Activated T-helper 1 cell treated with anti-CD3 and anti-CD28 coated beads, Interleukin-12 subunit alpha, Interleukin-12 subunit beta, Interleukin-2, Interleukin-4 antibody, amounts not matched to agents 30 ng/mL and 10 ng/mL and 1 ng/mL, durations not matched to agents 14 hours and 24 hours and 36 hours (primary cell): ENCODE measurements at regions not wholly inside any gene's neighbourhood (a gene's known extent, or its start where the extent isn't known, plus 50 kb on each side); places are given as distances from the start of the nearest gene placed in this dataset.
"Not testable (repeated sequence)": the region's sequence is repeated elsewhere in the genome, so short reads cannot be mapped to it uniquely, and the experiment has no call there.

Experiments
- DNase-seq: peaks from one replicate; pipeline ENCODE4 v3.0.0; 2021; ENCODE audit warnings: low spot score
- H3K27ac Mint-ChIP-seq: one replicate; pipeline ENCODE4 v1.8.0; 2021; ENCODE audit warnings: mild to moderate bottlenecking, mixed read lengths
- H3K27me3 Mint-ChIP-seq: one replicate; pipeline ENCODE4 v1.8.0; 2022; ENCODE audit warnings: mild to moderate bottlenecking, moderate library complexity, mixed read lengths; ENCODE audit not compliant: insufficient read depth
- H3K36me3 Mint-ChIP-seq: one replicate; pipeline ENCODE4 v1.8.0; 2021; ENCODE audit warnings: low read depth, mixed read lengths
- H3K4me1 Mint-ChIP-seq: one replicate; pipeline ENCODE4 v1.8.0; 2021; ENCODE audit warnings: low read depth, mixed read lengths
- H3K4me3 Mint-ChIP-seq: one replicate; pipeline ENCODE4 v1.8.0; 2021; ENCODE audit warnings: mild to moderate bottlenecking, moderate library complexity, mixed read lengths
- H3K9me3 Mint-ChIP-seq: one replicate; pipeline ENCODE4 v1.8.0; 2021; ENCODE audit warnings: mixed read lengths
- intact Hi-C: fragments of 100-400 bp; cut with micrococcal nuclease; formaldehyde crosslinking; loops from one replicate; pipeline ENCODE4 v1.15.1; 2024

DNA sequence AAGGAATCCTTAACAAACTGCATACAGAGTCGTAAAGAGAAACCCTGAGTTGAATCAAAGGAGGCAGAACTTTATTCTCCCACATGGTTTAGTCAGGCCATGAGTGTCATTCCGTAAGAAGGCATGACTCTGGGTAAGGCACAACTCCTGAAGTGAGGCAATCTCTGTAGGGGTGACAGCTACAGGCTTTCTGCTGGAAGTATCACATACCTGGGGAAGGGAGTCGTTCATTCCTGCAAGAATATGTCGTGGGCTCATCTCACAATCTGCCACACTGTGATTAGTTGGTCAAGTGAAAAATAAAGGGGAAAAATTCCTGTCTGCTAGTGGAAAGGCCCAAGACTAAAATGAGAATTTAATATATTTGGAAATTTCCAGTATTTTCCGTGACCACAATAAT is 392.6 kb downstream of the POM121L12 start:
- DNase-seq = no peak
- Mint-ChIP-seq H3K27ac (no peak overlapping the region), H3K27me3 (no peaks in the 10 kb centered on the region), H3K4me1 (no peaks in the 10 kb centered on the region), H3K9me3 (peaks cover 18% of the 10 kb centered on the region), H3K4me3 (no peak overlapping the region), H3K36me3 (no peaks in the 10 kb centered on the region)
- intact Hi-C loops = no loop called here

DNA sequence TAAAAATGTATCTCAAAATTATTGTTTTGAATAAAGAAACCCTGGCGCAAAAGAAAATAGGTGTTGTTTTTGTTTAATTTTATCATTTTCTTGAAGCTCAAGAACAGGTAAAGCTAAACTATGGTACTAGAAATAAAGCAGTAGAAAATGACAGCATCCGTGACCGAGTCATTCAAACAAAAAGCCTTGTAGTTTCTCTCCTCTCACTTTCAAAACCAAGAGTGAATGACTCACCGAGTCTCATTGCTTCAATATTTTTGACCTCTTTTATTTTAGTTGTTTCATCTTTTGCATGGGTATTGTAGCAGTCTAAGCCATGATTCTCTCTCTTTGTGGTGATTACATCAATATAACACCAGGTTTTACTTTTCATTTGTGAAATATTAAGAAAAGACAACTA is 396.5 kb downstream of the POM121L12 start:
- no peak for DNase-seq
- Mint-ChIP-seq H3K4me3 (no peak overlapping the region), H3K4me1 (no peaks in the 10 kb centered on the region), H3K9me3 (peaks cover 12% of the 10 kb centered on the region), H3K27me3 (no peaks in the 10 kb centered on the region), H3K36me3 (no peaks in the 10 kb centered on the region), H3K27ac (no peak overlapping the region)
- intact Hi-C loops = no loop called here

DNA sequence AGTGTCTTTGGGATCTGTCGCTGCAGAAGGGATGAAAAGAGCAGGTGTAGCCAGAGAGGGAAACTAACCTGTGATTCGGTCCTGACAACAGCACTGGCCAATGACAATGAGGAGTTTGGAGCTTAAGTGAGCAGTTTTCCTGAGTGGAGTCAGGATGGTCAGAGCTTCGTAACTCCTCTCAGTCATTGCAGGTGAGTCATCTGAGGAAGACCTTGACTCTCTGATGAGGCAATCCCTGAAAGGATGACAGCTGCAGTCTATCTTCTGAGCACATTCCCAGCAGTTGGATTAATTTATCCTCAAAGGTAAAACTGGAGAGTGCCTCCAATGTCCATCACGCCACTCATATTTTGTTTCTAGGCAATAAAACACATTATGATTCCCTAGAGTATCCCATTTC is 401.9 kb downstream of the POM121L12 start:
- intact Hi-C loops = no loop called here
- no peak for DNase-seq
- no peaks in the 10 kb centered on the region for H3K36me3 Mint-ChIP-seq
- H3K4me3 Mint-ChIP-seq = no peak overlapping the region
- no peaks in the 10 kb centered on the region for H3K4me1 Mint-ChIP-seq
- no peaks in the 10 kb centered on the region for H3K27me3 Mint-ChIP-seq
- H3K9me3 Mint-ChIP-seq = peaks cover 11% of the 10 kb centered on the region
- H3K27ac Mint-ChIP-seq = no peak overlapping the region

DNA sequence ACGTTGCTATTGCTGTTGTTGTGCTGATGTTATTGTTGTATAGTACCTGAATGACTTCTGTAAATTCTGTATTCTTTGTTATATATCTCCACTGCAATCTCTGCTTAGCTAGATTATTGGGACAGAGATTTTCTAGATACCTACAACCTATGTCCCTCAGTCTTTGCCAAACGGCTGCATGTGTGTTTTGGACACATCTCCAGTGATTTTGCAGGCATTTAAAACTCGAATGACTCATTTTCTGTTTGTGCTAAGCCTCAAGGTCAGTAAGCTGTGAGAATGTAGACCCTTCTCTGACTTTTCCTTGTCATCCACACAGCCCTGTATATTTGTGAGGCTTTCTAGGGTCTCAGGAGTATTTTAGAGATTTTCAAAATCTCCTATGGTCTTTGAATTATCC is 410.7 kb downstream of the POM121L12 start:
- Mint-ChIP-seq H3K4me3 (no peak overlapping the region), H3K27ac (no peak overlapping the region), H3K36me3 (no peaks in the 10 kb centered on the region), H3K4me1 (no peaks in the 10 kb centered on the region), H3K9me3 (peaks cover 10% of the 10 kb centered on the region), H3K27me3 (no peaks in the 10 kb centered on the region)
- intact Hi-C loops = no loop called here
- no peak for DNase-seq

DNA sequence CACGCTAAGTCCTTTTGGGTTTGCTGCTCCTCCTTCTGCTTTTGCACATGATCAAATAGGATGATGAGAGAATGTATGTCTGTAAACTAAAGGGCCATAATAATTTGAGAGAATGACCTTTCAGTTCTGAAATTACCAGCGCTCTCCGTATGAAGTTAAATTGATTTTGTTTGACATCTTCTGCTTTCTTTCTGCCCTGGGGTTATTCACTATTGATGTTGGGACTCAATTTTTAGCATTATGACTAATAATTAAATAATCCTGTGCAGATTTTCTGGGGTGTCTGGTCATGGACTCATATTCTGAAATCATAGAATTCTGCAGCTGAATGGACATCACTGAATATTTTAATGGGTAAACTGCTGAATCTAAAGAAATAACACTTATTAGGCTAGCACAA is 423.2 kb downstream of the POM121L12 start:
- no peak for DNase-seq
- Mint-ChIP-seq H3K4me3 (no peak overlapping the region), H3K27me3 (no peaks in the 10 kb centered on the region), H3K9me3 (peaks cover 17% of the 10 kb centered on the region), H3K4me1 (no peaks in the 10 kb centered on the region), H3K36me3 (no peaks in the 10 kb centered on the region), H3K27ac (no peak overlapping the region)
- intact Hi-C loops = no loop called here

DNA sequence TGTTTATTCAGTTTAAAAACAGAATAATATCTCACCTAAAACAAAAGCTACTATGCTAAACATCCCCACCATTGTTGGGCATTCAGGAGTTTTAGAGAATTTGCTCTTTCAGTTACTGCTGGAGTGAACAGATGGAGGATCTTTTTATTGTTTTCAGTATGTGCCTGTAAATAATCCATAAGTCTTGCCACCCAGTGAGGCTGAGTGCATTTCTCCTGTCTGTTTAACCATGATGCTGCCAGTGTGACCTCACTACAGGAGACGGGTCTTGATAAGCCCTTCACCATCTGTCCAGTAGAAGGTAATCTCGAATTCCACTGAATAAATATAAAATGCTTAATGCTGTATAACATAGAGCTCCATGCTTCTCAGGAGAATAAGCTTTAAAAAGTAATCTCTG is 430.9 kb downstream of the POM121L12 start:
- H3K27me3 Mint-ChIP-seq = no peaks in the 10 kb centered on the region
- no peak overlapping the region for H3K4me3 Mint-ChIP-seq
- H3K4me1 Mint-ChIP-seq = no peaks in the 10 kb centered on the region
- intact Hi-C loops = no loop called here
- peaks cover 29% of the 10 kb centered on the region for H3K9me3 Mint-ChIP-seq
- no peak overlapping the region for H3K27ac Mint-ChIP-seq
- H3K36me3 Mint-ChIP-seq = no peaks in the 10 kb centered on the region
- no peak for DNase-seq

DNA sequence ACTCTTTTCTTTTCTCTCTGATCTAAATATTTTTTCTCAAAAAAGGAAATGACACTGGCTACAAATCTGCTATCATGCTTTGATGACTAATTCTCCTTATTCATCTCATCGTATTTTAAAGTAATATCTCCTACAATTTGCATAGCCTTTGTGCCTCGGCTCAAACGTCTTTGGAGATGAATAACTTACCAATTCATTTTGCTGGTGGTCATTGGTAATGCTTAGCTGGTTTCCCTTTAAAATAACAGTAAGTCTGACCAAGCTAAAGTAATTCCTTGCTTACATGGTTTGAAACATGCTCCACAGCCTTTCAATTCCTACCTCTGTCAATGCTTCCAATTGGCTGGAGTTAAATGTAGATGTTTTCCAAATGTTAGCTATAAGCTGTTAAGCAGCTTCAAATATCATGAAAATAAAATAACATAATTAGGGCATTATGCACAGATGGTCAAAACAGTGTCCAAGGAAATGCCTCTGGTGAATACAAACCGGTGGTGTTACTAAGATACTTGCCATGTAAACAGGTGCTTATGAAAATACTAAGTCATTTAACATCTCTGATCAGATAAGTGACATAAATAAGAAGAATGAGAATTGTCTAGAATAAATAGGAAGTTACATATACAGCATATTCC is 435.0 kb downstream of the POM121L12 start:
- no peaks in the 10 kb centered on the region for H3K36me3 Mint-ChIP-seq
- H3K9me3 Mint-ChIP-seq = peaks cover 15% of the 10 kb centered on the region
- no peak overlapping the region for H3K27ac Mint-ChIP-seq
- no peak overlapping the region for H3K4me3 Mint-ChIP-seq
- H3K4me1 Mint-ChIP-seq = no peaks in the 10 kb centered on the region
- H3K27me3 Mint-ChIP-seq = no peaks in the 10 kb centered on the region
- intact Hi-C loops = no loop called here
- no peak for DNase-seq

DNA sequence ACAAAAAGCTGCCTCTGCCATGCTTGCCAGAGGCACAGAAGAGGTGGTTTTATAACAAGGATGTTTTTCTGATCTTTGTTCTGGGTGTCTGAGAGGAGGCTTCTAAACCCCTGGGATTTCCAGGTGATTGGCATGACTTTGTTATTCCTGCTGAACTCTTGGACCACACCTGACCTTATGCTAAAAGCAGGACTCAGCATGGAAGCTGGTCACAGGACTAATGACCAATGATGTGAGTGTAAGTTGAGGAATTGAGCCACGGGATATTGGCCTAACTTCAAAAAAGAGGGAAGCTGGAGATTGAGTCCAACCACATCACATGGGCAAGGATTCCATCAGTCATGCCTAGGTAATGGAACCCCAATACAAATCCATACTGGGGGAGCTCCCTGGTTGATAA is 437.9 kb downstream of the POM121L12 start:
- Mint-ChIP-seq H3K27me3 (no peaks in the 10 kb centered on the region), H3K4me1 (no peaks in the 10 kb centered on the region), H3K36me3 (no peaks in the 10 kb centered on the region), H3K9me3 (peaks cover 14% of the 10 kb centered on the region), H3K27ac (no peak overlapping the region), H3K4me3 (no peak overlapping the region)
- intact Hi-C loops = no loop called here
- no peak for DNase-seq

DNA sequence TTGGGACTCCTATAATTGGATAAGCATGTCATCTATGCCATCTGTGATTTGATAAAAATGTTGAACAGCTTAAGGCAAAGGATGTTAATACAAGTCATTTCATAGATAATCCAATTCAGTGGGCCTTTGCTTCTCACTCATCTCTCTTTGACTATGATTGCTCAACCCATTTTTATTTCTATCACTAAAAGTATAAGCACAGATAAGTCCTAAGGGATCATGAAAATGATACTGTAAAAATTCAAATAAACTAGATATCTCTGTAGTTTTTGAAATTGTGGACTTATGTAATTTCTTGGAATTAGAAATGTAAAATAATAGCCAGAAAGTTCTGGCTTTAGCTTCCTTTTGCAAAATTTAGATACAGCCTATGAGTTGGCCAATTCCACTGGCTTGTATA is 440.3 kb downstream of the POM121L12 start:
- Mint-ChIP-seq H3K9me3 (peaks cover 10% of the 10 kb centered on the region), H3K4me3 (no peak overlapping the region), H3K27ac (no peak overlapping the region), H3K4me1 (no peaks in the 10 kb centered on the region), H3K36me3 (no peaks in the 10 kb centered on the region), H3K27me3 (no peaks in the 10 kb centered on the region)
- DNase-seq = no peak
- intact Hi-C loops = no loop called here

DNA sequence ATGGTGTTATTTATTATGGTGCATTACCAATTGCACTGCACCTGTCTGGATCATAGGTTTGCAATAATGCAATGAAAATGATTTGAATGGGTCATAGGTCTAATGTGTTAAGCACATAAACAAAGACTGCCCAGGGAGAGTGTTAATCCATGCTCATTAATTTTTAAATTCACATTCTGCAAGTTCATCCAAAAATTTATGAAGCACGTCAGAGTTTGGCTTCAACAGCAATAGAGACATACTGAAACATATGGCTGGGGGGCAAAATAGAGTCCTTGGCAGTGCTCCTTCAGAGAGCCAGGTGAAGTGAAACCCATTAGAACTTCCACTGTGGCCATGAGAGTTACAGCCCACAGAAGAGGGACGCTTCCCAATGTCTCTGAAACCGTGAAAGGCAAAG is 441.1 kb downstream of the POM121L12 start:
- DNase-seq = no peak
- Mint-ChIP-seq H3K4me1 (no peaks in the 10 kb centered on the region), H3K27me3 (no peaks in the 10 kb centered on the region), H3K9me3 (peaks cover 10% of the 10 kb centered on the region), H3K4me3 (no peak overlapping the region), H3K27ac (no peak overlapping the region), H3K36me3 (no peaks in the 10 kb centered on the region)
- intact Hi-C loops = no loop called here

DNA sequence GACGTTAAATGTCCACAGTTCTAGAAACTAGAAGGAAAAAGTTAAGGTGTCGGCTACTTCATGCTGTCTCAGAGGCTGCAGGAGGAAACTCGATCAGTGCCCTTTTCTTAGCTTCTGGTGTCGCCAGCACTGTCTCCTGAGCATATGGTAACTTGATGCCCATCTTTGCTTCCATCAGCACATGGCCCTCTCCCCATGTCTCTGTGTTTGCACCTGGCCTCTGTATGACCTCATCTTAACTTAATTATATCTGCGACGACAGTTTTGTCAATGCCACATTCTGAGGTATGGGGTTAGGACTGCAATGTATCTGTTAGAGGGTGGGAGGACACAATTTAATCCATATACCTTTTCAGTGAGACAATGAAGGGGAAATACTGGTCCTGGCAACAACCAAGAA is 449.9 kb downstream of the POM121L12 start:
- DNase-seq = no peak

DNA sequence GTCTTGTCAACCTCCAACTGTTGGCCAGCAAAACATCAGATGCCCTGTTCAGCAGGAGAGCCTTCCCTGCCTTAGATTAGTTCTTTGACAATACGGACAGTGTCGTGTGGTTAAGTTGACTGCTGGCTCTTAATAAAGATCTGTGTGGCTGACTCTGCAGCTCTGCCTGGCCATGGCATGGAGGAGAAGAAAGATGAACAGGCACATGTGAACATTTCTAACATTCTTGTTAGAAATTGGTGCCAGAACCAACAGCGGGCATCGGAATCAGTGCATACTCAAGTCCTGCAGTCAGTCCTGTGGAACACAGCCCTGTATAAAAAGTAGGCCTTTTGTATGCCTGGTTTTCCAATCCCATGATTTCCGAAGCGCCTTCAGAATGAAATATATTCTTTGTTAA is 455.6 kb downstream of the POM121L12 start:
- H3K27ac Mint-ChIP-seq = no peak overlapping the region
- H3K4me1 Mint-ChIP-seq = no peaks in the 10 kb centered on the region
- no peak overlapping the region for H3K4me3 Mint-ChIP-seq
- DNase-seq = no peak
- intact Hi-C loops = no loop called here
- no peaks in the 10 kb centered on the region for H3K36me3 Mint-ChIP-seq
- H3K9me3 Mint-ChIP-seq = peaks cover 46% of the 10 kb centered on the region
- no peaks in the 10 kb centered on the region for H3K27me3 Mint-ChIP-seq

More for the DNA sequence above, 449.9 kb downstream of the POM121L12 start:
- Mint-ChIP-seq H3K9me3 (peaks cover 33% of the 10 kb centered on the region), H3K27me3 (no peaks in the 10 kb centered on the region), H3K27ac (no peak overlapping the region), H3K36me3 (no peaks in the 10 kb centered on the region), H3K4me3 (no peak overlapping the region), H3K4me1 (no peaks in the 10 kb centered on the region)
- intact Hi-C loops = no loop called here

DNA sequence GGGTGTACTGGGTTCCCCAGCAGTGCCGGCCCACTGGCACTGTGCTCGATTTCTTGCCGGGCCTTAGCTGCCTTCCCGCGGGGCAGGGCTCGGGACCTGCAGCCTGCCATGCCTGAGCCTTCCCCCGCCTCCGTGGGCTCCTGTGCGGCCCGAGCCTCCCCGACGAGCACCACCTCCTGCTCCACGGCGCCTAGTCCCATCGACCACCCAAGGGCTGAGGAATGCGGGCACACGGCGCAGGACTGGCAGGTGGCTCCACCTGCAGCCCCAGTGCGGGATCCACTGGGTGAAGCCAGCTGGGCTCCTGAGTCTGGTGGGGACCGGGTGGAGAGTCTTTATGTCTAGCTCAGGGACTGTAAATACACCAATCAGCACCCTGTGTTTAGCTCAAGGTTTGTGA is 459.7 kb downstream of the POM121L12 start:
- H3K4me1 Mint-ChIP-seq, H3K27ac Mint-ChIP-seq, intact Hi-C loops, H3K4me3 Mint-ChIP-seq, H3K36me3 Mint-ChIP-seq, DNase-seq, H3K27me3 Mint-ChIP-seq: not testable (repeated sequence)
- peaks cover 28% of the 10 kb centered on the region for H3K9me3 Mint-ChIP-seq

DNA sequence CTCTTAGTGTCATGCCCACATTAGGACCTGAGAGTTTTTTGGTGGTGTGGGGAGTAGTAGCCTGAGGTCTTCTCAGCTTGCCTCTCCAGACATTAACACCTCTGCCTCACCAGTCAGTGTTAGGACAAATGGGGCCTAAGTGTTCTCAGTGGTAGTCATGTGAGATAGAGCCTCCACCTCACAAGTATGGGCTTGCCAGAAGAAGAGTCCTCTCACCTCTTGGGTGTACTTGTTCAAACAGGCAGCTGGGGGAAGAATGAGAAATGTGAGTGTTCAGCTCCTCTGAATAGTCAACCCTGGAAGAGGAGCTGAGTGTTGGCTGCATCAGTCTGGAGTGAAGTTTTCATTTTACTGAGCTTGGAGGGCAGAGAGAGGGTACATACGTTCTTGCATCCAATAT is 464.6 kb downstream of the POM121L12 start:
- H3K4me1 Mint-ChIP-seq = no peaks in the 10 kb centered on the region
- H3K9me3 Mint-ChIP-seq = peaks cover 10% of the 10 kb centered on the region
- DNase-seq = no peak
- no peaks in the 10 kb centered on the region for H3K27me3 Mint-ChIP-seq
- H3K27ac Mint-ChIP-seq = no peak overlapping the region
- H3K4me3 Mint-ChIP-seq = no peak overlapping the region
- intact Hi-C loops = no loop called here
- H3K36me3 Mint-ChIP-seq = no peaks in the 10 kb centered on the region
